Right renal cortex interstitium (tissue), 3 donors: ENCODE measurements at regions not wholly inside any gene's neighbourhood (a gene's known extent, or its start where the extent isn't known, plus 50 kb on each side); places are given as distances from the start of the nearest gene placed in this dataset.

ENCODE experiments used
- DNase-seq, 3 donors: peaks; one replicate each; pipeline ENCODE4 v3.0.0-alpha.2; 2013; ENCODE audit warnings: low read depth in 3 of 3, low spot score in 2 of 3

- DNase-seq, result no peak
These were observed 107.0 kb upstream of the PALS2 start for GRCh38 chr7:24466168-24466768.

GRCh38 chr7:24469118-24469517, 104.1 kb upstream of the PALS2 start:
- DNase-seq, result no peak

GRCh38 chr7:24472093-24472492, 101.2 kb upstream of the PALS2 start:
- DNase-seq, result no peak

GRCh38 chr7:24475166-24475961, 97.9 kb upstream of the PALS2 start:
- no peak for DNase-seq

GRCh38 chr7:24476227-24476626, 97.0 kb upstream of the PALS2 start:
- DNase-seq, result no peak

- peak; percentile 20 to 71 (median 65) for DNase-seq
These were observed 95.7 kb upstream of the PALS2 start for GRCh38 chr7:24477398-24478136.

GRCh38 chr7:24478137-24478655, 95.1 kb upstream of the PALS2 start:
- no peak for DNase-seq

- DNase-seq, result no peak
These were observed 92.8 kb upstream of the PALS2 start for GRCh38 chr7:24480501-24480900.

GRCh38 chr7:24483804-24484203, 89.4 kb upstream of the PALS2 start:
- no peak for DNase-seq

GRCh38 chr7:24492576-24492975, 80.7 kb upstream of the PALS2 start:
- DNase-seq, result no peak

- no peak for DNase-seq
These were observed 78.4 kb upstream of the PALS2 start for GRCh38 chr7:24494832-24495231.

GRCh38 chr7:24496036-24496435, 77.2 kb upstream of the PALS2 start:
- no peak for DNase-seq

GRCh38 chr7:24498439-24498838, 74.8 kb upstream of the PALS2 start:
- DNase-seq, result no peak

- no peak for DNase-seq
These were observed 73.4 kb upstream of the PALS2 start for GRCh38 chr7:24499871-24500270.

- DNase-seq, result no peak
These were observed 72.7 kb upstream of the PALS2 start for GRCh38 chr7:24500599-24500998.

- no peak for DNase-seq
These were observed 72.2 kb upstream of the PALS2 start for GRCh38 chr7:24501009-24501408.

GRCh38 chr7:24501443-24502134, 71.7 kb upstream of the PALS2 start:
- no peak for DNase-seq

GRCh38 chr7:24502135-24502488, 71.1 kb upstream of the PALS2 start:
- DNase-seq, result no peak

- no peak for DNase-seq
These were observed 69.7 kb upstream of the PALS2 start for GRCh38 chr7:24503506-24503905.

GRCh38 chr7:24504040-24504439, 69.2 kb upstream of the PALS2 start:
- DNase-seq, result no peak

- no peak for DNase-seq
These were observed 68.4 kb upstream of the PALS2 start for GRCh38 chr7:24504836-24505235.
